Mucosa of descending colon (tissue), 3 donors: ENCODE measurements at regions not wholly inside any gene's neighbourhood (a gene's known extent, or its start where the extent isn't known, plus 50 kb on each side); places are given as distances from the start of the nearest gene placed in this dataset.
"Not testable (repeated sequence)": the region's sequence is repeated elsewhere in the genome, so short reads cannot be mapped to it uniquely, and the experiment has no call there.

Source experiments
- ATAC-seq: fragments of 200-7000 bp; cut with Tn5 transposase; one replicate; pipeline ENCODE4 v1.9.1; 2020; ENCODE audit warnings: mild to moderate bottlenecking, moderate library complexity
- DNase-seq, 3 donors: peaks; one replicate each; pipeline ENCODE4 v3.0.0-alpha.2; 2020
- H3K36me3 ChIP-seq: fragments of 200-600 bp; one replicate; pipeline ENCODE4 v1.8.0; 2021; ENCODE audit warnings: low read depth, mild to moderate bottlenecking
- H3K4me1 ChIP-seq: fragments of 200-600 bp; one replicate; pipeline ENCODE4 v1.8.0; 2021; ENCODE audit warnings: low read depth, mild to moderate bottlenecking
- H3K4me3 ChIP-seq: fragments of 200-600 bp; one replicate; pipeline ENCODE4 v1.8.0; 2021; ENCODE audit warnings: mild to moderate bottlenecking
- H3K9me3 ChIP-seq: fragments of 200-600 bp; one replicate; pipeline ENCODE4 v1.8.0; 2021; ENCODE audit warnings: mild to moderate bottlenecking
- CTCF ChIP-seq: fragments of 200-600 bp; IDR thresholded peaks from one replicate; pipeline ENCODE4 v1.8.0; 2022; ENCODE audit warnings: antibody characterized with exemption, mild to moderate bottlenecking
- intact Hi-C, 2 donors: fragments of 100-400 bp; cut with DNase I in 1 of 2; cut with micrococcal nuclease in 1 of 2; formaldehyde crosslinking; loops; one replicate each; pipeline versions ENCODE4 v1.11.0 to v1.11.1; 2022; cut with DNase I, micrococcal nuclease
- donor health status: DM: no; HTN: no; CAD: no; lungs with moderate emphysema.
- donor health status: DM: no; HTN: no; CAD: no.
- donor health status: DM: no; HTN: yes; CAD: no.

GRCh38 chr7:156356551-156356950, 284.0 kb upstream of the RNF32 start:
- Histone ChIP-seq H3K4me3 (no peak overlapping the region), H3K9me3 (no peaks in the 10 kb centered on the region), H3K4me1 (no peaks in the 10 kb centered on the region), H3K36me3 (no peaks in the 10 kb centered on the region)
- no peak for TF ChIP-seq CTCF
- intact Hi-C loops, result no loop called here
- ATAC-seq, result no peak
- DNase-seq, result no peak

- Histone ChIP-seq H3K36me3 (no peaks in the 10 kb centered on the region), H3K4me1 (no peaks in the 10 kb centered on the region), H3K9me3 (no peaks in the 10 kb centered on the region), H3K4me3 (no peak overlapping the region)
- ATAC-seq (no peak), DNase-seq (no peak)
- TF ChIP-seq CTCF, result no peak
- intact Hi-C loops, result no loop called here
These were observed 287.2 kb upstream of the RNF32 start for GRCh38 chr7:156353352-156353751.

DNA sequence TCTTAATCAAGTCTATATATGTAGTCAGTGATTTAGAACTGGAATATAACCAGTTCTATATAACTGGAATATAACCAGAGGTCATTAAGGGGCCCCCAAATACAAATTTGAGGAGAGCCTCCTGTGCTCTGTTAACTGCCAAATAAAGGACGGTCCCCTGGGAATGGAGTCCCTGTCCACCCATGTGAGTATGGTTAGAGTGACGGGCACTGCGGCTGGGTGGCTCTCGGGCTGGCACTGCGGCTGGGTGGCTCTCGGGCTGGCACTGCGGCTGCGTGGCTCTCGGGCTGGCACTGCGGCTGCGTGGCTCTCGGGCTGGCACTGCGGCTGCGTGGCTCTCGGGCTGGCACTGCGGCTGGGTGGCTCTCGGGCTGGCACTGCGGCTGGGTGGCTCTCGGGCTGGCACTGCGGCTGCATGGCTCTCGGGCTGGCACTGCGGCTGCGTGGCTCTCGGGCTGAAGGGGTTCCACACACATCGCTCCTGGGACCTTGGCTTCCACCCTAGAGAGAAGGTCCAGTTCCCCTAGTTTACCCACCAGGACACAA, 292.8 kb upstream of the RNF32 start:
- not testable (repeated sequence) for ATAC-seq, DNase-seq

GRCh38 chr7:156347132-156347531, 293.4 kb upstream of the RNF32 start:
- DNase-seq (no peak), ATAC-seq (no peak)
- H3K4me3 ChIP-seq, result no peak overlapping the region
- no peaks in the 10 kb centered on the region for H3K9me3 ChIP-seq
- H3K4me1 ChIP-seq, result no peaks in the 10 kb centered on the region
- TF ChIP-seq CTCF, result no peak
- intact Hi-C loops, result no loop called here
- no peaks in the 10 kb centered on the region for H3K36me3 ChIP-seq

More for the DNA sequence above, 292.8 kb upstream of the RNF32 start:
- H3K4me3 ChIP-seq, H3K36me3 ChIP-seq, H3K9me3 ChIP-seq, H3K4me1 ChIP-seq, intact Hi-C loops: not testable (repeated sequence)

DNA sequence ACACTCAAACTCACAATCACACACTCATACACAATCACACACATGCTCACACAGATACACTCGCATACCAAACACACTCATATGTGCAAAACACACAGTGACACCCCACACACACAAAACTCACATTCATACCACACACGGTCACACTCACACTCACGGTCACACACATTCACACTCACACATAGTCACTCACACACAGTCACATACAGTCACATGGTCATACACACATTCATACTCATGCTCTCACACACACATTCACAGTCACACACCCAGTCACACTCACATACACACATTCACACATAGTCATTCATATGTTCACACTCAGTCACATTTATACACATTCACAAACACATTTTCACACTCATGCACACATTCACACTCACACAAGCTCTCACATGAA, 296.0 kb upstream of the RNF32 start:
- DNase-seq, result no peak
- no peak for TF ChIP-seq CTCF
- ATAC-seq, result no peak
- intact Hi-C loops, result no loop called here
- no peaks in the 10 kb centered on the region for H3K9me3 ChIP-seq
- no peaks in the 10 kb centered on the region for H3K36me3 ChIP-seq
- H3K4me1 ChIP-seq, result no peaks in the 10 kb centered on the region
- no peak overlapping the region for H3K4me3 ChIP-seq

DNA sequence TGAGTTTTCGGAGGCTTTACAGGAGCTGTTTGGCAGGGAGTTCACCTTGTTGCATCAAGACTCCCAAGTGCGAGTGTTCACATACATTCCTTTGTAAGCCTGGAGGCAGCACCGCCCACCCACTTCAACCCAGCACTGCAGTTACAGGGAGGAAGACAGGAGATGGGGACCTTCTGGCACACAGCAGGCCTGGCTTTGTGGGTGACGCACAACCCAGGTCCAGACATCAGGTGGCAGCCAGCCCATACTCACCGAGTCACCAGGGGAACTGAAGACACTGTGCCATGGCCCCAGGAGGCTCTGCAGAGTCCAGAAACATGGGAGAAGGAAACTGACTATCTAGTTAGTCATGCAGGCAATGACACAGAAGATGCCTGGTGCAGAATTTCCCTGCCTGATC, 305.9 kb upstream of the RNF32 start:
- no peak overlapping the region for H3K4me3 ChIP-seq
- ATAC-seq (no peak), DNase-seq (no peak)
- no peaks in the 10 kb centered on the region for H3K36me3 ChIP-seq
- H3K4me1 ChIP-seq, result no peaks in the 10 kb centered on the region
- TF ChIP-seq CTCF, result no peak
- no peaks in the 10 kb centered on the region for H3K9me3 ChIP-seq
- intact Hi-C loops, result no loop called here
